CD14-positive monocyte (primary cell): ENCODE measurements at regions not wholly inside any gene's neighbourhood (a gene's known extent, or its start where the extent isn't known, plus 50 kb on each side); places are given as distances from the start of the nearest gene placed in this dataset.
"Not testable (repeated sequence)": the region's sequence is repeated elsewhere in the genome, so short reads cannot be mapped to it uniquely, and the experiment has no call there.

Experiments
- DNase-seq, 3 donors: peaks; one replicate each; pipeline ENCODE4 v3.0.0-alpha.2; 2011 to 2022
- H2AFZ ChIP-seq: 2 replicates; pipeline ENCODE4 v1.6.0; 2012; ENCODE audit warnings: mild to moderate bottlenecking, low read depth, low read length, inconsistent platforms; ENCODE audit not compliant: insufficient read depth, poor library complexity, severe bottlenecking
- H3K27ac ChIP-seq, 2 donors: 1 replicate in 1 of 2; 2 replicates in 1 of 2; pipeline ENCODE4 v1.5.1; 2012 to 2013; ENCODE audit warnings: low read length in 2 of 2, control low read depth in 1 of 2, inconsistent platforms in 1 of 2, low read depth in 1 of 2, mild to moderate bottlenecking in 1 of 2
- H3K27me3 ChIP-seq, 2 donors: one replicate each; pipeline versions ENCODE4 v1.6.0 to v1.6.1; 2011 to 2013; ENCODE audit warnings: low read length in 2 of 2; ENCODE audit not compliant: control insufficient read depth in 2 of 2, insufficient read depth in 2 of 2
- H3K36me3 ChIP-seq, 2 donors: replicated peaks in 1 of 2; 1 replicate in 1 of 2; 2 replicates in 1 of 2; pipeline versions ENCODE4 v1.5.1 to v1.6.1; 2012 to 2013; ENCODE audit warnings: low read length in 2 of 2, control low read depth in 1 of 2, inconsistent platforms in 1 of 2, mild to moderate bottlenecking in 1 of 2; ENCODE audit not compliant: insufficient read depth in 2 of 2, control insufficient read depth in 1 of 2
- H3K4me1 ChIP-seq, 2 donors: 1 replicate in 1 of 2; 2 replicates in 1 of 2; pipeline versions ENCODE4 v1.5.1 to v1.6.1; 2012 to 2013; ENCODE audit warnings: low read length in 2 of 2, control low read depth in 1 of 2, inconsistent platforms in 1 of 2, mild to moderate bottlenecking in 1 of 2, moderate library complexity in 1 of 2; ENCODE audit not compliant: insufficient read depth in 2 of 2, control insufficient read depth in 1 of 2
- H3K4me2 ChIP-seq: replicated peaks from 2 replicates; pipeline ENCODE3; 2012; ENCODE audit warnings: low read length, moderate library complexity, mild to moderate bottlenecking; ENCODE audit not compliant: poor library complexity, severe bottlenecking; ENCODE audit errors: extremely low read depth
- H3K4me3 ChIP-seq, 3 experiments: fragments of 200-600 bp in 1 of 3; sonication (generic) in 1 of 3; replicated peaks in 1 of 3; 1 replicate in 2 of 3; 2 replicates in 1 of 3; pipeline ENCODE4 v1.5.1; 2011 to 2013; ENCODE audit warnings: low read length in 3 of 3, mild to moderate bottlenecking in 3 of 3, control low read depth in 2 of 3, low read depth in 2 of 3, inconsistent platforms in 1 of 3, moderate library complexity in 1 of 3
- H3K79me2 ChIP-seq: 2 replicates; pipeline ENCODE4 v1.6.0; 2012; ENCODE audit warnings: mild to moderate bottlenecking, control low read depth, inconsistent platforms, low read length, moderate library complexity; ENCODE audit not compliant: insufficient read depth
- H3K9ac ChIP-seq: 2 replicates; pipeline ENCODE4 v1.6.0; 2017; ENCODE audit warnings: low read length, mild to moderate bottlenecking; ENCODE audit not compliant: insufficient read depth, poor library complexity, severe bottlenecking
- H3K9me3 ChIP-seq, 2 donors: replicated peaks in 1 of 2; 1 replicate in 1 of 2; 2 replicates in 1 of 2; pipeline versions ENCODE4 v1.5.1 to v1.6.1; 2012 to 2013; ENCODE audit warnings: low read length in 2 of 2, control low read depth in 1 of 2; ENCODE audit not compliant: control insufficient read depth in 1 of 2, insufficient read depth in 1 of 2
- H4K20me1 ChIP-seq: 2 replicates; pipeline ENCODE4 v1.6.0; 2012; ENCODE audit warnings: mild to moderate bottlenecking, low read length, control low read depth, moderate library complexity; ENCODE audit not compliant: insufficient read depth
- H3K27ac Mint-ChIP-seq, 7 donors: one replicate each; pipeline ENCODE4 v1.8.0; 2020; ENCODE audit warnings: mild to moderate bottlenecking in 7 of 7, mixed read lengths in 7 of 7, moderate library complexity in 6 of 7, inconsistent platforms in 2 of 7
- H3K27me3 Mint-ChIP-seq, 3 donors: one replicate each; pipeline ENCODE4 v1.8.0; 2021 to 2022; ENCODE audit warnings: low read depth in 3 of 3, mild to moderate bottlenecking in 3 of 3, mixed read lengths in 3 of 3, moderate library complexity in 3 of 3, inconsistent platforms in 1 of 3
- H3K36me3 Mint-ChIP-seq, 2 donors: one replicate each; pipeline ENCODE4 v1.8.0; 2020; ENCODE audit warnings: mixed read lengths in 2 of 2, inconsistent platforms in 1 of 2, mild to moderate bottlenecking in 1 of 2
- H3K4me1 Mint-ChIP-seq: one replicate; pipeline ENCODE4 v1.8.0; 2020; ENCODE audit warnings: mild to moderate bottlenecking, mixed read lengths
- H3K4me3 Mint-ChIP-seq, 2 donors: one replicate each; pipeline ENCODE4 v1.8.0; 2020; ENCODE audit warnings: mild to moderate bottlenecking in 2 of 2, mixed read lengths in 2 of 2, moderate library complexity in 1 of 2
- H3K9me3 Mint-ChIP-seq, 7 donors: one replicate each; pipeline ENCODE4 v1.8.0; 2020 to 2022; ENCODE audit warnings: mixed read lengths in 7 of 7, mild to moderate bottlenecking in 6 of 7, moderate library complexity in 6 of 7, inconsistent platforms in 2 of 7
- WGBS: methylation state at CpG from one replicate; pipeline ENCODE4 v1.1.5; 2013; ENCODE audit warnings: missing lambda C conversion rate; ENCODE audit not compliant: insufficient coverage; 5-methylcytosine and 5-hydroxymethylcytosine counted together
- intact Hi-C, 2 donors: fragments of 100-400 bp; cut with micrococcal nuclease; formaldehyde crosslinking; loops; one replicate each; pipeline versions ENCODE4 v1.15.0 to v1.15.1; 2023
- TF ChIP-seq, protein P1 (sequence below): fragments of 200-600 bp; IDR thresholded peaks from one replicate; pipeline ENCODE4 v1.8.0; 2022; ENCODE audit warnings: antibody characterized with exemption, mild to moderate bottlenecking

DNA sequence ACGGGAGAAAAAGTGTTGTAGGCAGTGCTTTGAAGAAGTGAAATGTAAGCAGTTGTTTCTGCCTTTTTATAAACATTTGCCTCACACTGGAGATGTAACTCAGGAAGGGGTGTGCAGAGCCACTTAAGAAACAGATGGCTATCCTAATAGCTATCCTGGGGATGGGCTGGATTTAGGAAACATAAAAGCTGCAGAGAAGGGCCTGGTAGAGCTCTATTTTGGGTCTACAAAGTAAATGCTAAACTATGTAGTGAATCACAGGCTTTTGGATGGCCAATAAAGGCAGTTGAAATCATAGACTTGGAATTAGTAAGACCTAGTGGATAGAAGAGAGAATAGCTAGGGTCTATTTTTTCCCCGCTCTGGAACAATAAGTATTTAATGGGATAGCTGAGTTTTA lies 79.9 kb upstream of the AGR3 start:
- H3K4me2 ChIP-seq: no peak overlapping the region

DNA sequence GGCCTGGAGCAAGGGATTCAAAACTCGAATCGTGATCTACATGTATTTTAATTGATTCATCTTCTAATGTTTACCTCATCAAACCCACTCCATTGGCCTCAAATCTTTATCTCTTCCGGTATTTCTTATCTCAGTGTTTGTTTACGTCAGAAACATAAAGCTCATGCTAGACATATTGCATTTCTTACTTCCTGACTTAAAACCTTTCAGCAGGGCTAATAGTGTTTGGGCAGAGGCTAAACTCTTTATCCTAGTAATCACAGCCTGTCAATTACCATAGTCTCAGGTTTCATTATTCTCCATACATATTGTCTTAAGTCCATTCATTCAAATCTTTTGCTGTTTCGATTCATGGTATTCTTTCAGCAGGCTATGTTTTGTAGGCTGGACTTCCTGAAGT lies 81.3 kb upstream of the AGR3 start:
- no peaks in the 10 kb centered on the region for H3K4me1 ChIP-seq
- no peak overlapping the region for H3K9ac ChIP-seq
- peaks cover 1 to 2% (median 2%) of the 10 kb centered on the region in 3 donors for H3K27me3 Mint-ChIP-seq
- no peaks in the 10 kb centered on the region for H3K4me1 Mint-ChIP-seq
- no peaks in the 10 kb centered on the region for H4K20me1 ChIP-seq
- no peak overlapping the region for H3K4me3 Mint-ChIP-seq
- H3K36me3 ChIP-seq: no peaks in the 10 kb centered on the region
- H3K27ac ChIP-seq: no peak overlapping the region
- H3K79me2 ChIP-seq: no peaks in the 10 kb centered on the region
- intact Hi-C loops: no loop called here
- H3K4me2 ChIP-seq: no peak overlapping the region
- no peaks in the 10 kb centered on the region for H3K27me3 ChIP-seq
- no peak overlapping the region for H3K27ac Mint-ChIP-seq
- H3K9me3 Mint-ChIP-seq: peaks cover 8 to 16% (median 14%) of the 10 kb centered on the region in 7 donors
- no peak overlapping the region for H3K4me3 ChIP-seq
- H3K9me3 ChIP-seq: peaks cover 6 to 8% of the 10 kb centered on the region in 2 donors
- TF ChIP-seq, protein P1, sequence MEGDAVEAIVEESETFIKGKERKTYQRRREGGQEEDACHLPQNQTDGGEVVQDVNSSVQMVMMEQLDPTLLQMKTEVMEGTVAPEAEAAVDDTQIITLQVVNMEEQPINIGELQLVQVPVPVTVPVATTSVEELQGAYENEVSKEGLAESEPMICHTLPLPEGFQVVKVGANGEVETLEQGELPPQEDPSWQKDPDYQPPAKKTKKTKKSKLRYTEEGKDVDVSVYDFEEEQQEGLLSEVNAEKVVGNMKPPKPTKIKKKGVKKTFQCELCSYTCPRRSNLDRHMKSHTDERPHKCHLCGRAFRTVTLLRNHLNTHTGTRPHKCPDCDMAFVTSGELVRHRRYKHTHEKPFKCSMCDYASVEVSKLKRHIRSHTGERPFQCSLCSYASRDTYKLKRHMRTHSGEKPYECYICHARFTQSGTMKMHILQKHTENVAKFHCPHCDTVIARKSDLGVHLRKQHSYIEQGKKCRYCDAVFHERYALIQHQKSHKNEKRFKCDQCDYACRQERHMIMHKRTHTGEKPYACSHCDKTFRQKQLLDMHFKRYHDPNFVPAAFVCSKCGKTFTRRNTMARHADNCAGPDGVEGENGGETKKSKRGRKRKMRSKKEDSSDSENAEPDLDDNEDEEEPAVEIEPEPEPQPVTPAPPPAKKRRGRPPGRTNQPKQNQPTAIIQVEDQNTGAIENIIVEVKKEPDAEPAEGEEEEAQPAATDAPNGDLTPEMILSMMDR: no peak
- no CpG with 5 or more reads among the region's 5 CpGs for WGBS
- no peaks in the 10 kb centered on the region for H3K36me3 Mint-ChIP-seq
- DNase-seq: no peak
- no peak overlapping the region for H2AFZ ChIP-seq

More for the DNA sequence above, 79.9 kb upstream of the AGR3 start:
- no peaks in the 10 kb centered on the region for H4K20me1 ChIP-seq
- no peak for DNase-seq
- Mint-ChIP-seq H3K27me3 (peaks cover 1 to 2% (median 2%) of the 10 kb centered on the region in 3 donors), H3K4me1 (no peaks in the 10 kb centered on the region), H3K36me3 (no peaks in the 10 kb centered on the region), H3K4me3 (no peak overlapping the region), H3K27ac (no peak overlapping the region), H3K9me3 (peaks cover 8 to 16% (median 13%) of the 10 kb centered on the region in 7 donors)
- peaks cover 6 to 8% of the 10 kb centered on the region in 2 donors for H3K9me3 ChIP-seq
- H3K4me1 ChIP-seq: no peaks in the 10 kb centered on the region
- intact Hi-C loops: no loop called here
- no peaks in the 10 kb centered on the region for H3K79me2 ChIP-seq
- no peak overlapping the region for H3K4me3 ChIP-seq
- no CpG with 5 or more reads among the region's 2 CpGs for WGBS
- no peak overlapping the region for H3K27ac ChIP-seq
- H3K36me3 ChIP-seq: no peaks in the 10 kb centered on the region
- no peak overlapping the region for H3K9ac ChIP-seq
- TF ChIP-seq, protein P1: no peak
- H2AFZ ChIP-seq: no peak overlapping the region
- H3K27me3 ChIP-seq: no peaks in the 10 kb centered on the region

DNA sequence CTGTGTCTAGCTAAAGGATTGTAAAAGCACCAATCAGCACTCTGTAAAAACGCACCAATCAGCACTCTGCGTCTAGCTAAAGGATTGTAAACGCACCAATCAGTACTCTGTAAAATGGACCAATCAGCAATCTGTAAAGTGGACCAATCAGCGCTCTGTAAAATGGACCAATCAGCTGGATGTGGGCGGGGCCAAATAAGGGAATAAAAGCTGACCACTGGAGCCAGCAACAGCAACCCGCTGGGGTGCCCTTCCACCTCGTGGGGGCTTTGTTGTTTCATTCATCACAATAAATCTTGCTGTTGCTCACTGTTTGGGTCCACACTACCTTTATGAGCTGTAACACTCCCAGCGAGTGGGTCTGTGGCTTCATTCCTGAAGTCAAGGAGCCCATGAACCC lies 83.9 kb upstream of the AGR3 start:
- H3K4me1 Mint-ChIP-seq, intact Hi-C loops, H3K9me3 ChIP-seq, H3K4me3 ChIP-seq, H3K9ac ChIP-seq, H3K27me3 Mint-ChIP-seq, H3K27ac ChIP-seq, H3K79me2 ChIP-seq, DNase-seq, H4K20me1 ChIP-seq, H3K27ac Mint-ChIP-seq, H3K4me2 ChIP-seq, H3K4me1 ChIP-seq, H3K4me3 Mint-ChIP-seq, H3K36me3 Mint-ChIP-seq, H3K27me3 ChIP-seq, H2AFZ ChIP-seq, H3K36me3 ChIP-seq: not testable (repeated sequence)
- WGBS: 100% methylated on average over 8 of the region's 8 CpGs
- H3K9me3 Mint-ChIP-seq: peaks cover 5 to 14% (median 8%) of the 10 kb centered on the region in 7 donors
